ENCODE measurements at regions not wholly inside any gene's neighbourhood (a gene's known extent, or its start where the extent isn't known, plus 50 kb on each side); places are given as distances from the start of the nearest gene placed in this dataset.

GRCh38 chr11:33941637-33942160 lies 49.8 kb upstream of the LMO2 start:
- intact Hi-C loops (cut with DNase I) = no loop called here
- TF ChIP-seq CTCF (IDR thresholded peaks at IDR 0.05) = no peak

More at GRCh38 chr11:33941637-33942160, 49.8 kb upstream of the LMO2 start:
- H3K4me1 ChIP-seq = peaks cover 5 to 39% of the 10 kb centered on the region in 2 donors
- H3K9me3 ChIP-seq = no peaks in the 10 kb centered on the region
- H3K36me3 ChIP-seq = no peaks in the 10 kb centered on the region
- peak overlapping the region in 1 of 2 donors; percentile 54 for H3K27ac ChIP-seq
- ATAC-seq = peak; percentile 40
- DNase-seq = no peak
- H3K4me3 ChIP-seq = no peak overlapping the region
- no peaks in the 10 kb centered on the region for H3K27me3 ChIP-seq
